ENCODE measurements at regions not wholly inside any gene's neighbourhood (a gene's known extent, or its start where the extent isn't known, plus 50 kb on each side); places are given as distances from the start of the nearest gene placed in this dataset.

- TF ChIP-seq CTCF (IDR thresholded peaks at IDR 0.05) (no peak), EZH2 (IDR thresholded peaks at IDR 0.05; ENCODE audit: borderline replicate concordance, insufficient read depth, low read depth, low read length, poor library complexity, severe bottlenecking) (no peak)
Observed at GRCh38 chr3:17844236-17844635, 101.8 kb upstream of the TBC1D5 start.

Measured in B cell (primary cell).